ENCODE measurements at regions not wholly inside any gene's neighbourhood (a gene's known extent, or its start where the extent isn't known, plus 50 kb on each side); places are given as distances from the start of the nearest gene placed in this dataset.

GRCh38 chr4:32876546-32876945 is 2156.4 kb downstream of the PCDH7 start:
- intact Hi-C loops (cut with micrococcal nuclease; ENCODE audit: unreplicated experiment), result no loop called here
- H3K27me3 Mint-ChIP-seq (ENCODE audit: unreplicated experiment), result no peaks in the 10 kb centered on the region
- H3K4me1 Mint-ChIP-seq (ENCODE audit: low read depth, unreplicated experiment), result no peaks in the 10 kb centered on the region
- H3K27ac Mint-ChIP-seq (ENCODE audit: unreplicated experiment), result no peak overlapping the region
- BruUV-seq (replicated peaks), result no TSS peak
- CTCF ChIA-PET, result no interaction called here
- H3K36me3 Mint-ChIP-seq (ENCODE audit: insufficient read depth, unreplicated experiment), result no peaks in the 10 kb centered on the region
- H3K4me3 Mint-ChIP-seq (ENCODE audit: low read depth, unreplicated experiment), result no peak overlapping the region
- DNase-seq, result no peak
- no peak for TF ChIP-seq CTCF (IDR thresholded peaks at IDR 0.05; ENCODE audit: unreplicated experiment)
- H3K9me3 Mint-ChIP-seq (ENCODE audit: low read depth, unreplicated experiment), result peaks cover 3% of the 10 kb centered on the region

- H3K4me1 Mint-ChIP-seq (ENCODE audit: low read depth, unreplicated experiment), result no peaks in the 10 kb centered on the region
- no TSS peak for BruUV-seq (replicated peaks)
- TF ChIP-seq CTCF (IDR thresholded peaks at IDR 0.05; ENCODE audit: unreplicated experiment), result no peak
- CTCF ChIA-PET, result no interaction called here
- no peak for DNase-seq
- no peak overlapping the region for H3K27ac Mint-ChIP-seq (ENCODE audit: unreplicated experiment)
- H3K9me3 Mint-ChIP-seq (ENCODE audit: low read depth, unreplicated experiment), result peaks cover under 1% of the 10 kb centered on the region
- intact Hi-C loops (cut with micrococcal nuclease; ENCODE audit: unreplicated experiment), result no loop called here
- H3K36me3 Mint-ChIP-seq (ENCODE audit: insufficient read depth, unreplicated experiment), result no peaks in the 10 kb centered on the region
- H3K27me3 Mint-ChIP-seq (ENCODE audit: unreplicated experiment), result no peaks in the 10 kb centered on the region
- H3K4me3 Mint-ChIP-seq (ENCODE audit: low read depth, unreplicated experiment), result no peak overlapping the region
These were observed 2159.7 kb downstream of the PCDH7 start for GRCh38 chr4:32879913-32880312.

- Mint-ChIP-seq H3K4me3 (ENCODE audit: low read depth, unreplicated experiment) (no peak overlapping the region), H3K36me3 (ENCODE audit: insufficient read depth, unreplicated experiment) (no peaks in the 10 kb centered on the region), H3K27me3 (ENCODE audit: unreplicated experiment) (no peaks in the 10 kb centered on the region), H3K27ac (ENCODE audit: unreplicated experiment) (no peak overlapping the region), H3K9me3 (ENCODE audit: low read depth, unreplicated experiment) (no peaks in the 10 kb centered on the region), H3K4me1 (ENCODE audit: low read depth, unreplicated experiment) (no peaks in the 10 kb centered on the region)
- no peak for DNase-seq
- intact Hi-C loops (cut with micrococcal nuclease; ENCODE audit: unreplicated experiment), result no loop called here
- TF ChIP-seq CTCF (IDR thresholded peaks at IDR 0.05; ENCODE audit: unreplicated experiment), result no peak
- CTCF ChIA-PET, result no interaction called here
- no TSS peak for BruUV-seq (replicated peaks)
These were observed 2164.0 kb downstream of the PCDH7 start for GRCh38 chr4:32884198-32884597.

GRCh38 chr4:32890398-32890797 is 2170.2 kb downstream of the PCDH7 start:
- no peak overlapping the region for H3K27ac Mint-ChIP-seq (ENCODE audit: unreplicated experiment)
- H3K4me1 Mint-ChIP-seq (ENCODE audit: low read depth, unreplicated experiment), result no peaks in the 10 kb centered on the region
- no TSS peak for BruUV-seq (replicated peaks)

More at GRCh38 chr4:32890398-32890797, 2170.2 kb downstream of the PCDH7 start:
- CTCF ChIA-PET, result no interaction called here
- H3K36me3 Mint-ChIP-seq (ENCODE audit: insufficient read depth, unreplicated experiment), result no peaks in the 10 kb centered on the region
- DNase-seq, result no peak
- no peaks in the 10 kb centered on the region for H3K27me3 Mint-ChIP-seq (ENCODE audit: unreplicated experiment)
- peaks cover 3% of the 10 kb centered on the region for H3K9me3 Mint-ChIP-seq (ENCODE audit: low read depth, unreplicated experiment)
- H3K4me3 Mint-ChIP-seq (ENCODE audit: low read depth, unreplicated experiment), result no peak overlapping the region
- intact Hi-C loops (cut with micrococcal nuclease; ENCODE audit: unreplicated experiment), result no loop called here
- TF ChIP-seq CTCF (IDR thresholded peaks at IDR 0.05; ENCODE audit: unreplicated experiment), result no peak

All from Calu3 (cell line).